Vagina (tissue), 2 donors: ENCODE measurements at regions not wholly inside any gene's neighbourhood (a gene's known extent, or its start where the extent isn't known, plus 50 kb on each side); places are given as distances from the start of the nearest gene placed in this dataset.
"Not testable (repeated sequence)": the region's sequence is repeated elsewhere in the genome, so short reads cannot be mapped to it uniquely, and the experiment has no call there.

Source experiments
- DNase-seq, 2 donors: peaks; one replicate each; pipeline ENCODE4 v3.0.0-alpha.2; 2017; ENCODE audit errors: extremely low spot score in 2 of 2
- H3K27ac ChIP-seq: fragments of 200-600 bp; sonication (generic); one replicate; pipeline ENCODE4 v1.5.1; 2019
- H3K27me3 ChIP-seq: fragments of 200-600 bp; sonication (generic); one replicate; pipeline ENCODE4 v1.5.1; 2019
- H3K36me3 ChIP-seq, 2 donors: fragments of 200-600 bp; sonication (generic); one replicate each; pipeline ENCODE4 v1.5.1; 2017 to 2019
- H3K4me1 ChIP-seq: fragments of 200-600 bp; sonication (generic); one replicate; pipeline ENCODE4 v1.5.1; 2019
- H3K4me3 ChIP-seq, 2 donors: fragments of 200-600 bp; sonication (generic); 1 replicate in 1 of 2; 2 replicates in 1 of 2; pipeline ENCODE4 v1.5.1; 2016 to 2019
- H3K9me3 ChIP-seq: fragments of 200-600 bp; sonication (generic); one replicate; pipeline ENCODE4 v1.5.1; 2019
- POLR2AphosphoS5 ChIP-seq, 2 donors: sonication (generic); formaldehyde crosslinking; IDR thresholded peaks; one replicate each; pipeline ENCODE4 v1.9.0; 2017; ENCODE audit warnings: antibody characterized with exemption in 2 of 2, mild to moderate bottlenecking in 2 of 2, low read depth in 1 of 2; ENCODE audit not compliant: insufficient read depth in 1 of 2
- intact Hi-C: fragments of 100-400 bp; cut with DNase I; formaldehyde crosslinking; loops from one replicate; pipeline ENCODE4 v1.15.1; 2023

GRCh38 chr7:55706451-55707195 is 134.3 kb upstream of the VOPP1 start:
- H3K36me3 ChIP-seq, intact Hi-C loops, DNase-seq, H3K27ac ChIP-seq, H3K27me3 ChIP-seq, H3K4me1 ChIP-seq, H3K9me3 ChIP-seq, H3K4me3 ChIP-seq: not testable (repeated sequence)

GRCh38 chr7:55705728-55706450 is 133.6 kb upstream of the VOPP1 start:
- H3K27me3 ChIP-seq, H3K36me3 ChIP-seq, intact Hi-C loops, H3K4me3 ChIP-seq, DNase-seq, H3K27ac ChIP-seq, H3K9me3 ChIP-seq, H3K4me1 ChIP-seq: not testable (repeated sequence)

DNA sequence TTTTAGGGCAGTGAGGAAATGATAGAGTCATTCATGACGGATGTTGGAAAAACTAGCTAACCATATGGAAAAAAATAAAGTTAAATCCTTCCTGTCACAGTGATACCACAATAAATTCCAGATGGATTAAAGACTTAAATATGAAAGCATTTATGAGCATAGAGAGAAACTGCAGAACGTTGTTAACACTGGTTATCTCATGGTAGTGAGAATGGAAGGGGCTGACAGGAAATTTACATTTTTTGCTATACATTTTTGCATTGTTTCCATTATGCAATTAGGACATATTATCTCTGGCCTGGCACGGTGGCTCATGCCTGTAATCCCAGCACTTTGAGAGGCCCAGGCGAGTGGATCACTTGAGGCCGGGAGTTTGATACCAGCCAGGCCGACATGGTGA is 130.5 kb upstream of the VOPP1 start:
- H3K9me3 ChIP-seq, H3K27ac ChIP-seq, intact Hi-C loops, H3K27me3 ChIP-seq, DNase-seq, H3K36me3 ChIP-seq, H3K4me3 ChIP-seq, H3K4me1 ChIP-seq: not testable (repeated sequence)

DNA sequence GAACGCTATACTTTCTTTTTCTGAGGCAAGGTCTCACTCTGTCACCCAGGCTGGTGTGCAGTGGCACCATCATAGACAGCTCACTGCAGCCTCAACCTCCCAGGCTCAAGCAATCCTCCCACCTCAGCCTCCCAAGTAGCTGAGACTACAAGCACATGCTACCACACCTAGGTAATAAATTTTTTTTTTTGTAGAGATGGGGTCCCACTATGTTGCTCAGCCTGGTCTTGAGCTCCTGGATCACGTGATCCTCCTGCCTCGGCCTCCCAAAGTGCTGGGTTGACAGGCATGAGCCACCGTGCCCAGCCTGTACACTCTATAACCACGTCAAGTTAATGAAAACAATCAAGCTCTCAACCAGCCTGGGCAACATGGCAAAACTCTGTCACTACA is 127.1 kb upstream of the VOPP1 start:
- intact Hi-C loops, H3K27ac ChIP-seq, H3K4me1 ChIP-seq, H3K27me3 ChIP-seq, H3K36me3 ChIP-seq, H3K9me3 ChIP-seq, DNase-seq, H3K4me3 ChIP-seq: not testable (repeated sequence)

GRCh38 chr7:55698607-55699449 is 126.5 kb upstream of the VOPP1 start:
- H3K9me3 ChIP-seq, DNase-seq, H3K4me1 ChIP-seq, intact Hi-C loops, H3K4me3 ChIP-seq, H3K36me3 ChIP-seq, H3K27me3 ChIP-seq, H3K27ac ChIP-seq: not testable (repeated sequence)

DNA sequence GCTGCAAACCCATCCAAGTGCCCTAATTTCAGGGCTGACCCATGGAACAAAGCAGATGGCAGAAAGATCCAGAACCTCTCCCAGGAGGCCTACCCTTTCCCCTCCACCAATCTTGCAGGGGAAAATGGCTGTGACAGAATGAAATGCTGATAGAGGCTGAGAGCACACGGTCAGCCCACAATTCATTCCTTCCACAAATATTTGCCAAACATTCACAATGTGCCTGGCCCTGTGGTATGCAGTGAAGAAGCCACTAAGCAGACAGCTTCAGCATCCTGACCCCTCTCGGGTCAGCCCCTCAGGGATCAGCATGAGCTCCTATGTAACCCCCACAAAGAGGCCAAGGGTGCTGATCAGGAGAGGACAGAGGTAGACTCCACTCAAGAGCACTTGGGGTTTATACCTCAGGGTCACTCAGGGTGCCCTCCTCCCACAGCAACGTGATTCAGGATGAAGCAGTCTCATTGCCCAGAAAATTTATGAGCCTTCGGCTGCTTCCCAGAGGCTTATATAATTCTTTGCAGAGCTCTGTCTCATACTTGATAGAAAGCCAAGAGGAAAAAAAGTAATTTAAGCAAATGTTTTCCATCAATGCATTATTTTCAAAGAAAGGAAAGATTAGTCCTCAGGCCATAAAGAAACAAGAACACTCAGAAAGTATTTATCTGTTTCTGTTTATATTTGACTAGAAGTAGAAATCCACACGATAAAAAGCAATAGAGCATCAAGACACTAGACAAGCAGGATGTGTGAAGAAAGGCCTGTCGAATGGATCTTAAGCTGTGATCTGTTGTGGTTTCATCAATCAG is 123.8 kb upstream of the VOPP1 start:
- H3K27me3 ChIP-seq, H3K9me3 ChIP-seq, H3K4me3 ChIP-seq, H3K4me1 ChIP-seq, intact Hi-C loops, DNase-seq, H3K36me3 ChIP-seq: not testable (repeated sequence)
- H3K27ac ChIP-seq = peak overlapping the region; percentile 59

GRCh38 chr7:55694484-55694883 is 122.2 kb upstream of the VOPP1 start:
- H3K36me3 ChIP-seq, H3K27ac ChIP-seq, H3K27me3 ChIP-seq, DNase-seq, intact Hi-C loops, H3K4me1 ChIP-seq, H3K4me3 ChIP-seq, H3K9me3 ChIP-seq: not testable (repeated sequence)

- H3K27ac ChIP-seq = peak overlapping the region; percentile 74
- intact Hi-C loops, H3K27me3 ChIP-seq, DNase-seq, H3K4me1 ChIP-seq, H3K4me3 ChIP-seq, H3K36me3 ChIP-seq, H3K9me3 ChIP-seq: not testable (repeated sequence)
- peak in 1 of 2 donors; percentile 15 for TF ChIP-seq POLR2AphosphoS5 (IDR thresholded peaks at IDR 0.05; ENCODE audit: insufficient read depth in 1 of 2, low read depth in 1 of 2)
These were observed 116.7 kb upstream of the VOPP1 start for GRCh38 chr7:55688684-55689681.

DNA sequence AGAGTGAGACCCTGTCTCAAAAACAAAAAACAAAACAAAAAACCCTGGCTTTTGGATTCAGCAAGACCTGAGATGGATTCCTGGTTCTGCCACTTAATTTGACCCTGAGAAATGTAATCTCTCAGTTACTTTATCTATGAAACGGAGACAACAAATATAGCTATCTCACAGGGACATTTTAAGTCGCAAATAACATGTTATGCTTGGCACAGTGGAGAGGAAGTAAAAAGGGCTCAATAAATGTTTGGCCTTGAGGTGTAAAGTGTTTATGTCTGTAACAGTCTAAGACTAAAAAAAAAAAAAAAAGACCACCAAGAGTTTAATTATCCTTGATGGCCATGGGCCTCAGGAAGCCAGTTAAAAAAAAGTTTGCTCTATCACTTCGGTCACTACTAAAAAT is 116.0 kb upstream of the VOPP1 start:
- not testable (repeated sequence) for DNase-seq

DNA sequence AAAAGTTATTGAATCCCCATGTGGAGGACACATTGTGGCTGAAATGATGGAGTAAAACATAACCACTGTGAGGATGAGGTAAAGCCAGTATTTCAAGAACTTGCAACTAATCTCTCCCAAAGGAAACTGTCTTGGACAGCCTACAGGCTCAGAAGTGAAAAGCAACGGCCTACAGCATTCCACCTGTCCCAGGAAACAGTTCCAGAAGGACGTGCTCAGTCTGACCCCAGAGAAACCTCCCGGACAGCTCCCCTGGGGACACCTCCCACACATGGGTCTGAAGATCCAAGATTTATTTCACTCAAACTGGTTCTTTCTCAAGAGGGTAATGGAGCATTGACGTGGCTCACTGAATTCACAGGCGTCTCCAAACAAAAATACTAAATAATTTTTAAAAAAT is 115.0 kb upstream of the VOPP1 start:
- intact Hi-C loops, H3K36me3 ChIP-seq: not testable (repeated sequence)

More for the DNA sequence above, 116.0 kb upstream of the VOPP1 start:
- H3K4me3 ChIP-seq, H3K9me3 ChIP-seq, H3K4me1 ChIP-seq, H3K36me3 ChIP-seq, intact Hi-C loops, H3K27me3 ChIP-seq: not testable (repeated sequence)
- peak overlapping the region; percentile 74 for H3K27ac ChIP-seq

GRCh38 chr7:55686771-55687170 is 114.5 kb upstream of the VOPP1 start:
- intact Hi-C loops, DNase-seq, H3K9me3 ChIP-seq, H3K27ac ChIP-seq, H3K27me3 ChIP-seq, H3K36me3 ChIP-seq, H3K4me3 ChIP-seq, H3K4me1 ChIP-seq: not testable (repeated sequence)

More for the DNA sequence above, 115.0 kb upstream of the VOPP1 start:
- DNase-seq, H3K27ac ChIP-seq, H3K9me3 ChIP-seq, H3K4me1 ChIP-seq, H3K4me3 ChIP-seq, H3K27me3 ChIP-seq: not testable (repeated sequence)
